GM12891 (cell line): ENCODE measurements at regions not wholly inside any gene's neighbourhood (a gene's known extent, or its start where the extent isn't known, plus 50 kb on each side); places are given as distances from the start of the nearest gene placed in this dataset.

Source experiments
- DNase-seq: peaks from one replicate; pipeline ENCODE4 v3.0.0; 2011; ENCODE audit warnings: low spot score; ENCODE audit not compliant: insufficient read length
- FAIRE-seq: peaks from 2 replicates; lab custom pipeline; 2011; peaks lifted over from hg19 to GRCh38; lab: Jason Lieb, UNC
- PAX5 ChIP-seq: IDR thresholded peaks from 2 replicates; pipeline ENCODE4 v1.6.1; 2011; ENCODE audit warnings: low read length, moderate library complexity, mild to moderate bottlenecking; ENCODE audit not compliant: insufficient read depth, severe bottlenecking
- POLR2A ChIP-seq: IDR thresholded peaks from 2 replicates; pipeline ENCODE4 v1.6.1; 2011; ENCODE audit warnings: low read depth, low read length, control low read depth
- POLR2AphosphoS5 ChIP-seq: IDR thresholded peaks from 2 replicates; pipeline ENCODE4 v1.6.1; 2011; ENCODE audit warnings: low read depth, low read length, control low read depth
- POU2F2 ChIP-seq: IDR thresholded peaks from 2 replicates; pipeline ENCODE4 v1.6.1; 2011; ENCODE audit warnings: low read depth, mild to moderate bottlenecking, control low read depth, low read length, moderate library complexity
- SPI1 ChIP-seq: IDR thresholded peaks from 2 replicates; pipeline ENCODE4 v1.6.1; 2011; ENCODE audit warnings: low read depth, low read length, control low read depth
- TAF1 ChIP-seq: IDR thresholded peaks from 2 replicates; pipeline ENCODE4 v1.6.1; 2011; ENCODE audit warnings: low read depth, low read length, control low read depth

DNA sequence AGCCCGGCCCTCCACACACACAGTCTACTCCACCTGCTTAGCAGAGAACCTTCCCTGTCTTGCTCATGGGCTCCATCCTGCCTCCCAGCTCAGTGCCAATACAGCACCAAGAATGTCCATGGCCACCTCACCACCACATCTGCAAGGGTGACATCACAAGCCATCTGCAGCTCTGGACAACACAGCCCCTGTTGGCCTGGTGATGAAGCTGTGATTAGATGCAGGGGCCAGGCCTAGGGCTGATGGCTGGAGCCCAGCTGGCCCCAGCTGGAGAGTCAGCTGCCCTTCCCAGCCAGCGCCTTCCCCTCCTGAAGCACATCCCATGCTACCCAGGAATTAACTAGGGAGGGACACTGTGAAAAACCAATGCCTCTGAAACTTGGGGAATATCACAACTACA is 91.1 kb downstream of the TTC32 start:
- DNase-seq, result no peak
- no peak for TF ChIP-seq TAF1
- TF ChIP-seq POU2F2, result no peak
- FAIRE-seq, result no peak

DNA sequence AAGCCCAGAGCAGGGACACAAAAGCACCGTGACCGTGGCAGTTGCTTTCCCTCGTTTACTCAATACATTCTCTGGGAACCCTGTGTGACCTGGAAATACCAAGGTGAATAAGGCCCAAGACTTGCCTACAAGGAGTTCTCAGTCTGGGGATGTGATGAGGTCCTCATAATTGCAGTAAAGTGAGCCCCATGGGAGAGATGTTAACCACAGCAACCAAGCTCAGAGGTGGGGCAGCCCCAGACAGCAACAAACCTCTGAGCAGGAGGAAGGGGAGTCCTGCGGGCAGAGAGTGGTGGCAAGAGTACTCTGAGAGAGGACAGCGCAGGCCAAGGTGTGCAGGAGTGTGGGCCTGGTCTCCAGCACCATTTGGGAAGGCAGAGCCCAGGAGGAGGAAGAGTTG is 91.6 kb downstream of the TTC32 start:
- no peak for TF ChIP-seq POLR2A
- no peak for TF ChIP-seq TAF1
- no peak for FAIRE-seq

DNA sequence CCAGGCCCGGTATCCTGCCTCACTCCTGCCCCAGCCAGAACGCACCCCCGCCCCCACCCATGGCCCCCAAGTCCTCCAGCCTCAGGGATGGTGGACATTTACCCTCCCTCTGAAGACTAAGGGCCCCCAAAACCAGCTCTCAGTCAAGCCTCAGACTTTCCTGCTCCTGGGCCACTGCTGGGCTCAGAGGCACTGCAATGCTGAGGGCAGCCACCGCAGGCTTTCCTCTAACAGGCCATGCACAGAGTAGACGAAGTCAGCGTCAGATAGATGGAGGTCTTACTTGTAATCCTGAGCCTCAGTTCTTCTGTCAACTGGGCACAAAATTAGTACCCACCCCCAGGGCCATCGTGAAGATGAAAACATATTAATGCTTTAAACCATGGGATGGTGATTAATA is 92.6 kb downstream of the TTC32 start:
- TF ChIP-seq TAF1 (no peak), POLR2AphosphoS5 (no peak), SPI1 (no peak), PAX5 (no peak), POLR2A (no peak), POU2F2 (no peak)
- no peak for DNase-seq
- FAIRE-seq, result no peak

More for the DNA sequence above, 91.6 kb downstream of the TTC32 start:
- DNase-seq, result no peak

DNA sequence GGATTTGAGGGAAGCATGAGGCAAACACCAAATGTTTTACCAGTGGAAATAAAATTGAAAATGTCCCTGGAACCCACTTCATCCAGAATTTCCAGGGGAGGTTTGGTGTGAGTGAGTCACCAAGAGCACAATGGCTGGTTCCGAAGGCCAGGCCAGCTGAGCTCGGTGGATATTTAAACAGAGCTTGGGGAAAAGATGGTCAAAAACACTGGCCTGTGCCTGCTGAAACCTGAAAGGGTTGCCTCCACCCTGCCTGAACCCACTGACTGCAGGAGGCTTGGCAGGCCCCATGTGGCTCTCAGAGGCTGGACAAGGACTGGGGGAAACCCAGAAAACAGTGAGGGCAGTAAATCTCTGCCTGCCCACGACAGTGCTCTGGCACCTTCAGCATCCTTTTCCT is 93.9 kb downstream of the TTC32 start:
- FAIRE-seq (no peak), DNase-seq (no peak)
- no peak for TF ChIP-seq SPI1

DNA sequence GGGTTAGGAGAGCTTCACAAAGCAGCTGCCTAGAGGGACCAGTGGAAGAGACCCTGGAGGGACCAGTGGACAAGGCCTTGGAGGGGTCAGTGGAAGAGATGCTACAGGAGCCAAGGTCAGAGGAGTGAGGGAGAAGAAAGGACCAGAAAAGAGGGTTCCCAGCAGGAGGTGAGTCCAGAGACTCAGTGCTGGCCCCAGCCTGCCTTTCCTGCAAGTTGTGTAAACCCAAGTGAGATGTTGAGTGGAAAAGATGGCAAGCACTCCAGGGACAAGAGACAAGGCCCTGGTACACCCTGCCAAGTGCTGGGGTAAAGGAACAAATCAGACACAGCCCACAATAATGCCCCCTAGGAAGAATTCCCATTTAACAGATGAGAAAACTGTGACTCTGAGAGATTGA is 94.4 kb downstream of the TTC32 start:
- TF ChIP-seq SPI1, result no peak
- TF ChIP-seq PAX5, result no peak
- no peak for TF ChIP-seq POU2F2
- TF ChIP-seq POLR2AphosphoS5, result no peak
- DNase-seq (no peak), FAIRE-seq (no peak)

DNA sequence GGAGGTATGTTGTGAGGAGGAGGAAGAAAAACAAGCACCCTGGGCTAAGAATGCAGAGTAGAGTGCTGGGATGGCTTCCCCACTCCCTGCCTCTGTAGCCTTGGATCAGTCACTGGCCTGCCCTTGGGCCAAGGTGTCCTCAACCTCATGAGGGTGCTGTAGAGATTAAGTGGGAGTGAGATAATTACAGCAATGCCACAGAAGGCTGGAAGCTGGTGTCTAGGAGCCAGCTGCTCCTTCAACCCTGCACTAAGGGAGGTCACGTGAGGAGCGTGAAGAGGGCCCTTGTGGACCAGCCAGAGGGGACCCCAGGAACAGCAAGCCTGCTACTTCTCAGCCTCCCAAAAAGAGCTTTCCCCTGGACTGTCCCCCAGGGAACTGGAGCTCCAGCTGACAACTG is 95.2 kb downstream of the TTC32 start:
- no peak for TF ChIP-seq PAX5
- TF ChIP-seq POLR2A, result no peak
- DNase-seq (no peak), FAIRE-seq (no peak)

DNA sequence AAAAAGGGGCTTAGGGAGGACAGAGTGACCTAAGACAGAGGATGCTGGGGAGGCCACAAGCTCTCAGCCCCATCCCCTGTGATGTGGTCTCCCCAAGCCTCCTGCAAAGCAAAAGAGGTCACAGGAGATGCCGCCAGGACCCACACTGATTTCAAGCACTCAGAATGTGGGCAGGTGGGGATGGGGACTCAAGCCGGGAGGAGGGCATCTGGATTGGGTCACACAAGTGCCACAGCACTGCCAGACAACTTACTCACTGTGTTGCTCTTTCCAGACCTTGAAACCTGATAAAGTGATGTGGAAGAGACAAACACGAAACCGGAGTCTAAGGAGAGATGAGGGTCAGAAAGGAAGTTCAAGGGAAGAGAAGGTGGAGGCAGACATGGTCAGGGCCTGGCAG is 95.7 kb downstream of the TTC32 start:
- DNase-seq (no peak), FAIRE-seq (no peak)
- TF ChIP-seq POLR2A, result no peak
- no peak for TF ChIP-seq POLR2AphosphoS5
- no peak for TF ChIP-seq PAX5
- TF ChIP-seq POU2F2, result no peak
- TF ChIP-seq SPI1, result no peak
- TF ChIP-seq TAF1, result no peak

DNA sequence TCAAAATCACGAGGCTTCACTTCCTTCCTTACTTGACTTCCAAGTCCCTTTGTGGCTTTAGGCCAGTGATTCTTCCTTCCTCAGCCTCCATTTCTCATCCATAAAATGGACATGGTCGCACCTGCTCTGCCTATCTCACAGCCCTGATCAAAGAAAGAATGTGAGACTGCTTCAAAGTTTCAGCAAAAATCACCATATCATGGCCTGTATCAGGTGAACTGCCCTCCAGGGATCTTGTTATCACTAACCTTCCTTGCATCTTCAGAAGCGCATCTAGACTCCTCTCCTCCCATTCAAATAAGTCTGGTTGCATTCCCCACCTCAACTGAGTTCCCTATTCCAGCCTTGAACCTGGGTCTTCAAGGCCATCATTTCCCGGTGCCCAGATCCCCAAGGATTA is 96.5 kb downstream of the TTC32 start:
- TF ChIP-seq POU2F2, result no peak
- DNase-seq (no peak), FAIRE-seq (no peak)

DNA sequence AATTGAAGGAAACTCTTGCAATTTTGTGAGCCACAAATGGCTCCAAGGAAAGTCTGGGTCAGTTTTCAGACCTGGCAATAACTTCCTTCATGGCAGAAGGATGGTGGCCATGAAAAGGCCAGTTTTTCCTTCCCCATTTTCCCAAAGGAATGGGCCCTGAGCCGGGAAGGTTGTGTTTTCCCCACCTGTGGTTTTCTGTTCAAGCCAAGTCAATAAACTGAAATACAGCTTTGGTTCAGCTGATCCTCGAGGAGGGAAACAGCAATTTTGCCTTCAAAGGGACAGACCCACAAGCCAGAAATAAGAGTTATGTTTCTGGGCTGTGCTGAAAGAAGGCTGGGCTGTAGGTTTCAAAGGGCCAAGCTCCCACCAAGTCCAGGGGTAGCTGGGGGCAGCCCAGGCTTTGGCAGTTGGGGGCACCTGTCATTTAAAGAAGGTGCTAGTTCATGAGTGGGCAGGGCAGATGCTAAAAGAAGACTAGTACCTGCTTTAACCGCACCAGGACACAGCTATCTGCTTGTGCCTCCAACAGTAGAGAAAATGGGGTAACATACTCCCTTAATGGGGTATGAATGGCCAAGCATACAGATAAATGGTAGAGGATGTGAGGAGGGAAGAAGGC is 97.0 kb downstream of the TTC32 start:
- DNase-seq (no peak), FAIRE-seq (no peak)
- TF ChIP-seq PAX5 (no peak), SPI1 (no peak), POLR2A (no peak), POLR2AphosphoS5 (no peak), POU2F2 (no peak), TAF1 (no peak)

DNA sequence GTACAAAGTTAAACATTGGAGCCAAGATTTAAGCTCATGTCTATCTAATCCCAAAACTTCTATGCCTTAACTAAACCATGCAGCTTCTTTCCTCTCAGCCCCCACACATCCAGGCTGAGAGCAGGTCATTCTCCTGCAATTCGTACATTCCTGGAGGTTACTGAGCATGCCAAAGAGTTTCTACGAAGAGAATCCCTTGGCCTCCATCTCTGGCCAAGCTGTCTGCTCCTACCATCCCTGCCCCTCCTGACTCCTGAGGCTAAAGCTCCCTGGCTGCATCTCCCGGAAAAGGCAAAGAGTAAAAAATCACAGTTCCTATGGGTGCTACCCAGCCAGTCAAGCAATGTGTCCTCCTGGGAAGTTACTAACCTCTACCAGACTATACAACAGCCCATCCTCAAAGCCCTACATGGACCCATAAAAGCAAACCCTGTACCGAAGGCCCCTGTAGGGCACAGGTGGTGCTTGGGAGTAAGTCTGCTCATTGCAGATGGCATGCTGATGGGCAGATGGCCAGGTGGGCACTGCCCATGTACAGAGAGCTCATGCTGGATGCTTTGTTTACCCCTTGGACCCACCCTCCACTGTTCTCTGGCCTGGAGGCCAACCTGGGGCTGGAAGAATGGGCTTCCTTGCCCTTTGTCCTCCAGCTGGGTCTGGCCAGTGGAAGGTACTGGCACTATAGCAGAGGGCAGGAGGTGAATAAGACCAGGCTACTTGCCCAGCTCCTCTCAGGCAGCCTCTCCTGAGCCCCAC is 99.5 kb downstream of the TTC32 start:
- FAIRE-seq (no peak), DNase-seq (no peak)
- no peak for TF ChIP-seq POU2F2

DNA sequence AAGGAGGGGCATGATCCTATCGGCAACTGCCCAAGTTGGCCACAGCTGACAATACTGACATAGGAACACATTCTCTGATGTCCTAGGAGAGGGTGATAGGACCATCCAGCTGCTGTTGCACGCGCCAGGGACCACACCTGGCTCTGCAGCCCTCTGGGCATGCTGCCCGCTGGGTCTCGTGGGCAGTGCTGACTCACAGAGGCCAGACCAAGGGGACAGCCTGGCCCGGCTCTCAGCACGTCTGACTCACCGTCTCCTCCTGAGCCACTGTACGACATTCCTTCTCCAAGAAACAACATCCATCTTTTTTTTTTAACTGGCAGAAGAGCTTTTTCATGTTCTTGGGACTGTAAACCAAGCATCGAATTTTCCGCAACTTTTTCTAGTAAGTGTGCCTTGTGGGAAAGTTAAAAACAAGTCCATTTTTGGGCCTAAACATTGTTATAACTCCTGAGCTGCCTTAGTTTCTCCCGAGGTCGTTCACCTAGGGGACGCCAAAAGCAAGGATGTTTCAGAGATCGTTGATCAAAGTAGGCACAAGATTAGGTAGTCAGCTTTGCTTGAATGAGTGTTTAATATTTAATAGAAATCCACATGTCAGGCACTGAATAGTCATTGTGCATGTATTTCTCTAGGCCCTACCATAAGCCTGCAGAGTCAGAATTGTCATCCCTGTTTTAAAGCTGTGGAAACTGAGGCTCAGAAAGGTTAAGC is 100.3 kb downstream of the TTC32 start:
- FAIRE-seq (no peak), DNase-seq (no peak)
- TF ChIP-seq TAF1 (no peak), PAX5 (no peak), POLR2AphosphoS5 (no peak), SPI1 (no peak), POLR2A (no peak), POU2F2 (no peak)
